ENCODE measurements at regions not wholly inside any gene's neighbourhood (a gene's known extent, or its start where the extent isn't known, plus 50 kb on each side); places are given as distances from the start of the nearest gene placed in this dataset.

GRCh38 chr14:71270111-71270510 lies 362.9 kb downstream of the PCNX1 start:
- TF ChIP-seq CTCF (conservative IDR thresholded peaks at IDR 0.05; ENCODE audit: low read depth in 2 of 2) (no peak), REST (IDR thresholded peaks at IDR 0.05; ENCODE audit: unreplicated experiment) (no peak), ZNF331 (CRISPR knock-in tag; IDR thresholded peaks at IDR 0.05; ENCODE audit: low read depth) (no peak), EZH2 (IDR thresholded peaks at IDR 0.05; ENCODE audit: low read depth, unreplicated experiment) (no peak)

All from GM23338 (cell line).